NOMO-1 treated with DMSO at 0.1 percent for 48 hours (cell line): ENCODE measurements at regions not wholly inside any gene's neighbourhood (a gene's known extent, or its start where the extent isn't known, plus 50 kb on each side); places are given as distances from the start of the nearest gene placed in this dataset.
"Not testable (repeated sequence)": the region's sequence is repeated elsewhere in the genome, so short reads cannot be mapped to it uniquely, and the experiment has no call there.

Experiments
- DNase-seq: peaks from one replicate; lab custom pipeline; 2025; ENCODE audit not compliant: unreplicated experiment; lab: John Stamatoyannopoulos, UW

GRCh38 chr5:136631186-136631585, 265.8 kb upstream of the TRPC7 start:
- no peak for DNase-seq

- no peak for DNase-seq
These were observed 263.9 kb upstream of the TRPC7 start for GRCh38 chr5:136629125-136629792.

- DNase-seq: no peak
These were observed 261.2 kb upstream of the TRPC7 start for GRCh38 chr5:136626531-136626930.

- no peak for DNase-seq
These were observed 257.4 kb upstream of the TRPC7 start for GRCh38 chr5:136622747-136623146.

- no peak for DNase-seq
These were observed 256.4 kb upstream of the TRPC7 start for GRCh38 chr5:136621743-136622142.

- DNase-seq: no peak
These were observed 255.3 kb upstream of the TRPC7 start for GRCh38 chr5:136620621-136621020.

GRCh38 chr5:136620016-136620419, 254.7 kb upstream of the TRPC7 start:
- peak; percentile 27 for DNase-seq

GRCh38 chr5:136619556-136619955, 254.2 kb upstream of the TRPC7 start:
- DNase-seq: no peak

GRCh38 chr5:136615251-136616119, 250.1 kb upstream of the TRPC7 start:
- no peak for DNase-seq

GRCh38 chr5:136613230-136613629, 247.9 kb upstream of the TRPC7 start:
- DNase-seq: no peak

GRCh38 chr5:136605638-136606037, 240.3 kb upstream of the TRPC7 start:
- DNase-seq: no peak

- no peak for DNase-seq
These were observed 235.0 kb upstream of the TRPC7 start for GRCh38 chr5:136600306-136600705.

GRCh38 chr5:136598802-136599404, 233.6 kb upstream of the TRPC7 start:
- DNase-seq: no peak

- no peak for DNase-seq
These were observed 229.1 kb upstream of the TRPC7 start for GRCh38 chr5:136594416-136594815.

- DNase-seq: no peak
These were observed 225.2 kb upstream of the TRPC7 start for GRCh38 chr5:136590581-136590980.

- no peak for DNase-seq
These were observed 220.9 kb upstream of the TRPC7 start for GRCh38 chr5:136586196-136586595.

GRCh38 chr5:136584474-136584873, 219.1 kb upstream of the TRPC7 start:
- no peak for DNase-seq

GRCh38 chr5:136579238-136579637, 213.9 kb upstream of the TRPC7 start:
- no peak for DNase-seq

GRCh38 chr5:136569875-136570274, 204.5 kb upstream of the TRPC7 start:
- DNase-seq: not testable (repeated sequence)

- not testable (repeated sequence) for DNase-seq
These were observed 200.1 kb upstream of the TRPC7 start for GRCh38 chr5:136565457-136565856.

- not testable (repeated sequence) for DNase-seq
These were observed 199.7 kb upstream of the TRPC7 start for GRCh38 chr5:136565050-136565449.

- DNase-seq: not testable (repeated sequence)
These were observed 199.1 kb upstream of the TRPC7 start for GRCh38 chr5:136564431-136564830.
